ENCODE measurements at regions not wholly inside any gene's neighbourhood (a gene's known extent, or its start where the extent isn't known, plus 50 kb on each side); places are given as distances from the start of the nearest gene placed in this dataset.

- no peak for TF ChIP-seq CTCF (IDR thresholded peaks at IDR 0.05)
- TF ChIP-seq ZFX (IDR thresholded peaks at IDR 0.05; ENCODE audit: borderline replicate concordance) = no peak
Measured at GRCh38 chr16:13438064-13438463, 481.9 kb upstream of the ERCC4 start.

All from 22Rv1 (cell line).